ENCODE measurements at regions not wholly inside any gene's neighbourhood (a gene's known extent, or its start where the extent isn't known, plus 50 kb on each side); places are given as distances from the start of the nearest gene placed in this dataset.
A peak's percentile ranks its signal among the peaks of the same experiment; 100 is the strongest.

- H3K4me2 ChIP-seq (ENCODE audit: low read depth, low read length) = no peak overlapping the region
- no peaks in the 10 kb centered on the region for H3K4me1 ChIP-seq (ENCODE audit: insufficient read depth, low read length)
- DNase-seq (ENCODE audit: low spot score) (no peak), FAIRE-seq (no peak), ATAC-seq (peak; percentile 54; the same call in 2 of the 3 replicates)
- no peaks in the 10 kb centered on the region for H3K27me3 ChIP-seq (ENCODE audit: control insufficient read depth in 1 of 2, insufficient read depth in 2 of 2, low read length in 2 of 2)
- intact Hi-C loops (cut with micrococcal nuclease; ENCODE audit: unreplicated experiment) (no loop called here), in situ Hi-C loops (cut with HindIII; ENCODE audit: extremely low pct_ligation_motif_present, low pct_unique_long_range_greater_than_20kb) (no loop called here)
- POLR2A ChIA-PET = no interaction called here
- TF ChIP-seq BHLHE40 (IDR thresholded peaks at IDR 0.05; ENCODE audit: low read length) (no peak), CBX1 (IDR thresholded peaks at IDR 0.05; ENCODE audit: low read depth) (no peak), ZNF230 (CRISPR knock-in tag; IDR thresholded peaks at IDR 0.05) (no peak), ZSCAN9 (CRISPR knock-in tag; IDR thresholded peaks at IDR 0.05; ENCODE audit: borderline replicate concordance) (no peak), ZNF34 (CRISPR knock-in tag; IDR thresholded peaks at IDR 0.05; ENCODE audit: borderline replicate concordance) (no peak), GTF2F1 (IDR thresholded peaks at IDR 0.05; ENCODE audit: low read length) (no peak), CEBPB (IDR thresholded peaks at IDR 0.05; ENCODE audit: borderline replicate concordance, low read depth, low read length) (no peak), ZFP82 (CRISPR knock-in tag; IDR thresholded peaks at IDR 0.05; ENCODE audit: borderline replicate concordance) (no peak), ZNF451 (CRISPR knock-in tag; IDR thresholded peaks at IDR 0.05) (no peak), GLI4 (CRISPR knock-in tag; IDR thresholded peaks at IDR 0.05; ENCODE audit: borderline replicate concordance) (no peak), ZNF687 (CRISPR knock-in tag; IDR thresholded peaks at IDR 0.05) (no peak), MIER2 (CRISPR knock-in tag; IDR thresholded peaks at IDR 0.05) (no peak), CTCF (CRISPR knock-in tag; IDR thresholded peaks at IDR 0.05) (no peak), PRDM15 (CRISPR knock-in tag; IDR thresholded peaks at IDR 0.05) (no peak), ZNF790 (CRISPR knock-in tag; IDR thresholded peaks at IDR 0.05; ENCODE audit: borderline replicate concordance) (no peak), ZNF678 (CRISPR knock-in tag; IDR thresholded peaks at IDR 0.05) (no peak), ZNF510 (CRISPR knock-in tag; IDR thresholded peaks at IDR 0.05; ENCODE audit: low read depth) (no peak), ZNF431 (CRISPR knock-in tag; IDR thresholded peaks at IDR 0.05; ENCODE audit: borderline replicate concordance, low read depth) (no peak)
- no peak overlapping the region for H3K4me3 ChIP-seq (replicated peaks in 1 of 3; ENCODE audit: insufficient read depth in 1 of 3, low read depth in 2 of 3, low read length in 3 of 3)
- H3K36me3 ChIP-seq (replicated peaks in 1 of 2; ENCODE audit: control insufficient read depth in 1 of 2, insufficient read depth in 2 of 2, low read length in 2 of 2) = no peaks in the 10 kb centered on the region
- H4K20me1 ChIP-seq (ENCODE audit: insufficient read depth, low read length) = no peaks in the 10 kb centered on the region
- no peaks in the 10 kb centered on the region for H3K9me3 ChIP-seq (ENCODE audit: low read length)
- no peak overlapping the region for H2AFZ ChIP-seq (ENCODE audit: low read length)
- no peak overlapping the region for H3K9ac ChIP-seq (ENCODE audit: insufficient read depth, low read depth, low read length)
- no peak overlapping the region for H3K27ac ChIP-seq (ENCODE audit: extremely low read length, insufficient read depth, low read length)
- no peaks in the 10 kb centered on the region for H3K79me2 ChIP-seq (ENCODE audit: insufficient read depth, low read length)
- CTCF ChIA-PET (ENCODE audit: low intra/inter-chr PET ratio, low total read pairs) = no interaction called here
- no TSS peak for BruUV-seq (replicated peaks)
- 37% methylated on average over 3 of the region's 3 CpGs for WGBS (ENCODE audit: low lambda C conversion rate)
Measured at GRCh38 chr13:59487883-59488282, 675.8 kb downstream of the DIAPH3 start.

Measured in HepG2 (cell line).